Adrenal gland (tissue), 5 donors: ENCODE measurements at regions not wholly inside any gene's neighbourhood (a gene's known extent, or its start where the extent isn't known, plus 50 kb on each side); places are given as distances from the start of the nearest gene placed in this dataset.

Experiments
- POLR2A ChIP-seq, 2 donors: fragments of 450-650 bp; IDR thresholded peaks; one replicate each; pipeline ENCODE4 v1.6.1; 2017; ENCODE audit warnings: antibody characterized with exemption in 2 of 2, mild to moderate bottlenecking in 2 of 2, moderate library complexity in 1 of 2
- TF ChIP-seq, protein P1 (sequence below), 6 experiments: fragments of 450-650 bp in 4 of 6; fragments of 200-600 bp in 2 of 6; sonication (generic) in 1 of 6; IDR thresholded peaks; 1 replicate in 5 of 6; 2 replicates in 1 of 6; pipeline versions ENCODE4 v1.5.1 to v1.8.0; 2016 to 2021; ENCODE audit warnings: antibody characterized with exemption in 6 of 6, mild to moderate bottlenecking in 2 of 6, moderate library complexity in 1 of 6
- donor health status: DM: no; HTN: no; CAD: no.

DNA sequence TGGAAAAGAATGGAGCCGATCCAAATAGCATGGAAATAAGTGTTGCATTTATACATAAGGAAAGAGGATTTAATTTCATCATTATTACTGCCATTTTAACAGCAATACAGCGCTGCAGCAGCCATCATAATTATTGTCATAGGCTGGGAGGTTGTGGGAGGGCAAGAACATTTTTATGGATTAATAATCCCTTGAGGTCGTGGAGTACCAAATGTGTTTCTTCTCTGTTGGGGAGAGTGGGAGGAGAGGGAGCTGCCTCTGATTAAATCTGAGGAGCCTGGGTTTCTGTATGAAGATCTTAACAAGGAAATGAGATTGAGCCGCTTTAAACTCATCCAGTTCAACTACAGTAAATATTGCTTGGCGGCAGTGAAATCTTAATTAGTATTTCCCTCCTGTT is 805.9 kb downstream of the PCDH17 start:
- TF ChIP-seq, protein P1, sequence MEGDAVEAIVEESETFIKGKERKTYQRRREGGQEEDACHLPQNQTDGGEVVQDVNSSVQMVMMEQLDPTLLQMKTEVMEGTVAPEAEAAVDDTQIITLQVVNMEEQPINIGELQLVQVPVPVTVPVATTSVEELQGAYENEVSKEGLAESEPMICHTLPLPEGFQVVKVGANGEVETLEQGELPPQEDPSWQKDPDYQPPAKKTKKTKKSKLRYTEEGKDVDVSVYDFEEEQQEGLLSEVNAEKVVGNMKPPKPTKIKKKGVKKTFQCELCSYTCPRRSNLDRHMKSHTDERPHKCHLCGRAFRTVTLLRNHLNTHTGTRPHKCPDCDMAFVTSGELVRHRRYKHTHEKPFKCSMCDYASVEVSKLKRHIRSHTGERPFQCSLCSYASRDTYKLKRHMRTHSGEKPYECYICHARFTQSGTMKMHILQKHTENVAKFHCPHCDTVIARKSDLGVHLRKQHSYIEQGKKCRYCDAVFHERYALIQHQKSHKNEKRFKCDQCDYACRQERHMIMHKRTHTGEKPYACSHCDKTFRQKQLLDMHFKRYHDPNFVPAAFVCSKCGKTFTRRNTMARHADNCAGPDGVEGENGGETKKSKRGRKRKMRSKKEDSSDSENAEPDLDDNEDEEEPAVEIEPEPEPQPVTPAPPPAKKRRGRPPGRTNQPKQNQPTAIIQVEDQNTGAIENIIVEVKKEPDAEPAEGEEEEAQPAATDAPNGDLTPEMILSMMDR (IDR thresholded peaks at IDR 0.05): no peak
- TF ChIP-seq POLR2A (IDR thresholded peaks at IDR 0.05): no peak
